SK-N-SH (cell line): ENCODE measurements at regions not wholly inside any gene's neighbourhood (a gene's known extent, or its start where the extent isn't known, plus 50 kb on each side); places are given as distances from the start of the nearest gene placed in this dataset.

Source experiments
- CTCF ChIA-PET: fragments of 300-600, 350-600 bp; formaldehyde crosslinking; extraction: SDS; loops from one replicate; lab custom pipeline; 2021; lab: Yijun Ruan, JAX
- POLR2A ChIA-PET: fragments of 350-600 bp; sonication (Branson Sonifier 250); formaldehyde crosslinking; extraction: SDS; loops from one replicate; lab custom pipeline; 2020; ENCODE audit warnings: antibody characterized with exemption, inconsistent platforms; lab: Yijun Ruan, JAX
- DNase-seq: peaks from one replicate; pipeline ENCODE4 v3.0.0; 2012
- H2AFZ ChIP-seq: fragments of 200-600 bp; sonication (generic); 2 replicates; pipeline ENCODE4 v1.8.1; 2016; ENCODE audit warnings: antibody characterized with exemption, mild to moderate bottlenecking, low read depth
- H3F3A ChIP-seq: fragments of 200-600 bp; sonication (generic); replicated peaks from 2 replicates; pipeline ENCODE3; 2016; ENCODE audit warnings: antibody characterized with exemption, mild to moderate bottlenecking; ENCODE audit not compliant: insufficient read depth
- H3K27ac ChIP-seq, 2 experiments: fragments of 200-500 bp in 1 of 2; fragments of 200-600 bp in 1 of 2; sonication (Bioruptor generic) in 1 of 2; sonication (generic), shearing (Covaris generic) in 1 of 2; 2 replicates each; pipeline versions ENCODE4 v1.5.1 to v1.6.1; 2014 to 2016; ENCODE audit warnings: low read depth in 2 of 2, inconsistent platforms in 1 of 2, low read length in 1 of 2, mild to moderate bottlenecking in 1 of 2, mixed read lengths in 1 of 2
- H3K27me3 ChIP-seq: fragments of 200-600 bp; sonication (generic), shearing (Covaris generic); 2 replicates; pipeline ENCODE4 v1.6.1; 2016; ENCODE audit warnings: mixed run types; ENCODE audit not compliant: insufficient read depth
- H3K36me3 ChIP-seq, 2 experiments: fragments of 200-500 bp in 1 of 2; fragments of 200-600 bp in 1 of 2; sonication (Bioruptor generic) in 1 of 2; sonication (generic) in 1 of 2; replicated peaks in 1 of 2; 2 replicates each; pipeline versions ENCODE3 to v1.5.1; 2014 to 2016; ENCODE audit warnings: low read length in 1 of 2, mild to moderate bottlenecking in 1 of 2; ENCODE audit not compliant: insufficient read depth in 2 of 2, control insufficient read depth in 1 of 2
- H3K4me1 ChIP-seq, 2 experiments: fragments of 200-500 bp in 1 of 2; fragments of 200-600 bp in 1 of 2; sonication (Bioruptor generic) in 1 of 2; sonication (generic), shearing (Covaris generic) in 1 of 2; 2 replicates each; pipeline versions ENCODE4 v1.5.1 to v1.6.1; 2014 to 2016; ENCODE audit warnings: low read depth in 1 of 2, low read length in 1 of 2, mixed run types in 1 of 2; ENCODE audit not compliant: insufficient read depth in 2 of 2, control insufficient read depth in 1 of 2
- H3K4me2 ChIP-seq: fragments of 200-600 bp; sonication (generic), shearing (Covaris generic); 2 replicates; pipeline ENCODE4 v1.6.1; 2017; ENCODE audit warnings: mixed run types
- H3K4me3 ChIP-seq, 2 experiments: fragments of 200-500 bp in 1 of 2; fragments of 200-600 bp in 1 of 2; sonication (Bioruptor generic) in 1 of 2; sonication (generic), shearing (Covaris generic) in 1 of 2; 2 replicates each; pipeline versions ENCODE4 v1.5.1 to v1.8.1; 2014 to 2016; ENCODE audit warnings: low read depth in 2 of 2, inconsistent platforms in 1 of 2, low read length in 1 of 2, mild to moderate bottlenecking in 1 of 2, mixed read lengths in 1 of 2, moderate library complexity in 1 of 2
- H3K79me2 ChIP-seq: fragments of 200-600 bp; sonication (generic); 2 replicates; pipeline ENCODE4 v1.8.1; 2017; ENCODE audit warnings: mild to moderate bottlenecking; ENCODE audit not compliant: insufficient read depth
- H3K9ac ChIP-seq: fragments of 200-600 bp; sonication (generic); 2 replicates; pipeline ENCODE4 v1.6.1; 2017; ENCODE audit warnings: mixed run types
- H3K9me2 ChIP-seq: fragments of 200-600 bp; sonication (generic); 2 replicates; pipeline ENCODE4 v1.6.1; 2017; ENCODE audit warnings: mixed run types
- H3K9me3 ChIP-seq: fragments of 200-600 bp; sonication (generic); 2 replicates; pipeline ENCODE4 v1.6.1; 2017; ENCODE audit warnings: mixed run types, mild to moderate bottlenecking, moderate library complexity
- H4K20me1 ChIP-seq: fragments of 200-600 bp; sonication (generic); 2 replicates; pipeline ENCODE4 v1.6.1; 2017; ENCODE audit warnings: mild to moderate bottlenecking, mixed run types; ENCODE audit not compliant: insufficient read depth
- ELF1 ChIP-seq: IDR thresholded peaks from 2 replicates; pipeline ENCODE4 v1.4.0; 2012
- NFIC ChIP-seq: IDR thresholded peaks from 2 replicates; pipeline ENCODE4 v1.4.0; 2012; ENCODE audit warnings: borderline replicate concordance
- RAD21 ChIP-seq: IDR thresholded peaks from 2 replicates; pipeline ENCODE4 v1.6.1; 2012; ENCODE audit warnings: mild to moderate bottlenecking, low read length
- RFX5 ChIP-seq: IDR thresholded peaks from 2 replicates; pipeline ENCODE4 v1.6.1; 2012; ENCODE audit warnings: mild to moderate bottlenecking, improper control_type of control experiment, low read length
- SIN3A ChIP-seq: IDR thresholded peaks from 2 replicates; pipeline ENCODE4 v1.6.1; 2012; ENCODE audit warnings: low read depth, mild to moderate bottlenecking, low read length, moderate library complexity, borderline replicate concordance
- TCF12 ChIP-seq: IDR thresholded peaks from 2 replicates; pipeline ENCODE4 v1.4.0; 2012
- TEAD4 ChIP-seq: IDR thresholded peaks from 2 replicates; pipeline ENCODE4 v1.4.0; 2012; ENCODE audit warnings: mild to moderate bottlenecking, borderline replicate concordance; ENCODE audit not compliant: insufficient read depth
- YY1 ChIP-seq: IDR thresholded peaks from 2 replicates; pipeline ENCODE4 v1.4.0; 2012; ENCODE audit warnings: low read depth, mild to moderate bottlenecking
- WGBS: methylation state at CpG from one replicate; pipeline ENCODE4 v1.1.6; 2017; ENCODE audit warnings: low lambda C conversion rate; 5-methylcytosine and 5-hydroxymethylcytosine counted together
- TF ChIP-seq, protein P1 (sequence below): fragments of 150-350 bp; IDR thresholded peaks from 2 replicates; pipeline ENCODE4 v1.6.1; 2017; ENCODE audit warnings: antibody characterized with exemption, low read length, low read depth, borderline replicate concordance
- TF ChIP-seq, protein P2 (sequence below): IDR thresholded peaks from 2 replicates; pipeline ENCODE4; 2012
- TF ChIP-seq, protein P3 (sequence below): IDR thresholded peaks from 2 replicates; pipeline ENCODE4 v1.4.0; 2012; ENCODE audit warnings: low read depth, borderline replicate concordance
- TF ChIP-seq, protein P4 (sequence below): fragments of 200-600 bp; sonication (generic); IDR thresholded peaks from 2 replicates; pipeline ENCODE4 v1.6.1; 2017; ENCODE audit warnings: antibody characterized with exemption, mild to moderate bottlenecking, moderate library complexity
- TF ChIP-seq, protein P5 (sequence below): IDR thresholded peaks from 2 replicates; pipeline ENCODE4 v1.6.1; 2012; ENCODE audit warnings: mild to moderate bottlenecking, low read depth, low read length, moderate library complexity

DNA sequence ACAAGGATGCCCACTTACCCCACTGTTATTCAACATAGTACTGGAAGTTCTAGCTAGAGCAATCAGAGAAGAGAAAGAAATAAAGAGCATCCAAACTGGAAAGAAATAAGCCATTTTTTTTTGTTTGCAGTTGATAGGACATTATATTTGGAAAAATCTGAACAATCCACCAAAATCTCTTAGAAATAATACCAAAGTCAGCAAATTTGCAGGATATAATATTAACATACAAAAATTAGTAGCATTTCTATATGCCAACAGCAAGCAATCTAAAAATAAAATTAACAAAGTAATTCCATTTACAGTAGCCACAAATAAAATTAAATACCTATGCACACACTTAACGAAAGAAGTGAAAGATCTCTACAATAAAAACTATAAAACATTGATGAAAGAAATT, 599.3 kb downstream of the CDH9 start (continued):
- TF ChIP-seq, protein P1, sequence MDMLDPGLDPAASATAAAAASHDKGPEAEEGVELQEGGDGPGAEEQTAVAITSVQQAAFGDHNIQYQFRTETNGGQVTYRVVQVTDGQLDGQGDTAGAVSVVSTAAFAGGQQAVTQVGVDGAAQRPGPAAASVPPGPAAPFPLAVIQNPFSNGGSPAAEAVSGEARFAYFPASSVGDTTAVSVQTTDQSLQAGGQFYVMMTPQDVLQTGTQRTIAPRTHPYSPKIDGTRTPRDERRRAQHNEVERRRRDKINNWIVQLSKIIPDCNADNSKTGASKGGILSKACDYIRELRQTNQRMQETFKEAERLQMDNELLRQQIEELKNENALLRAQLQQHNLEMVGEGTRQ: no peak
- TF ChIP-seq RFX5: no peak
- TF ChIP-seq ELF1: no peak
- TF ChIP-seq, protein P2, sequence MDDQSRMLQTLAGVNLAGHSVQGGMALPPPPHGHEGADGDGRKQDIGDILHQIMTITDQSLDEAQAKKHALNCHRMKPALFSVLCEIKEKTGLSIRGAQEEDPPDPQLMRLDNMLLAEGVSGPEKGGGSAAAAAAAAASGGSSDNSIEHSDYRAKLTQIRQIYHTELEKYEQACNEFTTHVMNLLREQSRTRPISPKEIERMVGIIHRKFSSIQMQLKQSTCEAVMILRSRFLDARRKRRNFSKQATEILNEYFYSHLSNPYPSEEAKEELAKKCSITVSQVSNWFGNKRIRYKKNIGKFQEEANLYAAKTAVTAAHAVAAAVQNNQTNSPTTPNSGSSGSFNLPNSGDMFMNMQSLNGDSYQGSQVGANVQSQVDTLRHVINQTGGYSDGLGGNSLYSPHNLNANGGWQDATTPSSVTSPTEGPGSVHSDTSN: no peak

DNA sequence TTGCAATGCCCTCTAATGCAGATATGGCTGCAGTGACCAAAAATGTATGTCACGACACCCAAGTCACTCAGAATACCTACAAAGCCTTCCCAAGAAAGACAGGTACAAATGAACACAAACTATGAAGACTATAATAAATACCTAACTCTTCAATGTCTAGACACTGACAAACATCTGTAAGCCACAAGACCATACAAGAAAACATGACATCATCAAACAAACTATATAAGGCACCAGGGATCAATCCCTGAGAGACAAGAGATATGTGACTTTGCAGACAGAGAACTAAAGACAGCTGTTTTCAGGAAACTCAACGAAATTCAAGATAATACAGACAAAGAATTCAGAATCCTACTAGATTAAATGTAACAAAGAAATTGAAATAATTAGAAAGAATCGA, 603.7 kb downstream of the CDH9 start:
- ChIA-PET POLR2A (no interaction called here), CTCF (no interaction called here)
- no peaks in the 10 kb centered on the region for H3K27me3 ChIP-seq
- no peaks in the 10 kb centered on the region for H3K9me3 ChIP-seq
- no peak for TF ChIP-seq TCF12
- TF ChIP-seq, protein P3, sequence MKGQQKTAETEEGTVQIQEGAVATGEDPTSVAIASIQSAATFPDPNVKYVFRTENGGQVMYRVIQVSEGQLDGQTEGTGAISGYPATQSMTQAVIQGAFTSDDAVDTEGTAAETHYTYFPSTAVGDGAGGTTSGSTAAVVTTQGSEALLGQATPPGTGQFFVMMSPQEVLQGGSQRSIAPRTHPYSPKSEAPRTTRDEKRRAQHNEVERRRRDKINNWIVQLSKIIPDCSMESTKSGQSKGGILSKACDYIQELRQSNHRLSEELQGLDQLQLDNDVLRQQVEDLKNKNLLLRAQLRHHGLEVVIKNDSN: no peak
- no peak for TF ChIP-seq ELF1
- TF ChIP-seq, protein P4, sequence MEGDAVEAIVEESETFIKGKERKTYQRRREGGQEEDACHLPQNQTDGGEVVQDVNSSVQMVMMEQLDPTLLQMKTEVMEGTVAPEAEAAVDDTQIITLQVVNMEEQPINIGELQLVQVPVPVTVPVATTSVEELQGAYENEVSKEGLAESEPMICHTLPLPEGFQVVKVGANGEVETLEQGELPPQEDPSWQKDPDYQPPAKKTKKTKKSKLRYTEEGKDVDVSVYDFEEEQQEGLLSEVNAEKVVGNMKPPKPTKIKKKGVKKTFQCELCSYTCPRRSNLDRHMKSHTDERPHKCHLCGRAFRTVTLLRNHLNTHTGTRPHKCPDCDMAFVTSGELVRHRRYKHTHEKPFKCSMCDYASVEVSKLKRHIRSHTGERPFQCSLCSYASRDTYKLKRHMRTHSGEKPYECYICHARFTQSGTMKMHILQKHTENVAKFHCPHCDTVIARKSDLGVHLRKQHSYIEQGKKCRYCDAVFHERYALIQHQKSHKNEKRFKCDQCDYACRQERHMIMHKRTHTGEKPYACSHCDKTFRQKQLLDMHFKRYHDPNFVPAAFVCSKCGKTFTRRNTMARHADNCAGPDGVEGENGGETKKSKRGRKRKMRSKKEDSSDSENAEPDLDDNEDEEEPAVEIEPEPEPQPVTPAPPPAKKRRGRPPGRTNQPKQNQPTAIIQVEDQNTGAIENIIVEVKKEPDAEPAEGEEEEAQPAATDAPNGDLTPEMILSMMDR: no peak
- TF ChIP-seq, protein P2: no peak
- no peak for TF ChIP-seq SIN3A
- no peak for TF ChIP-seq TEAD4
- no peak for TF ChIP-seq NFIC
- H3K9ac ChIP-seq: no peak overlapping the region
- H4K20me1 ChIP-seq: no peaks in the 10 kb centered on the region
- no peak overlapping the region for H3K4me2 ChIP-seq
- DNase-seq: no peak
- no peaks in the 10 kb centered on the region for H3K4me1 ChIP-seq
- H2AFZ ChIP-seq: no peak overlapping the region
- no peaks in the 10 kb centered on the region for H3K79me2 ChIP-seq
- no peaks in the 10 kb centered on the region for H3F3A ChIP-seq
- H3K36me3 ChIP-seq: no peaks in the 10 kb centered on the region
- no peak overlapping the region for H3K27ac ChIP-seq
- 5% methylated on average over 3 of the region's 3 CpGs for WGBS
- no peak overlapping the region for H3K4me3 ChIP-seq
- no peaks in the 10 kb centered on the region for H3K9me2 ChIP-seq

DNA sequence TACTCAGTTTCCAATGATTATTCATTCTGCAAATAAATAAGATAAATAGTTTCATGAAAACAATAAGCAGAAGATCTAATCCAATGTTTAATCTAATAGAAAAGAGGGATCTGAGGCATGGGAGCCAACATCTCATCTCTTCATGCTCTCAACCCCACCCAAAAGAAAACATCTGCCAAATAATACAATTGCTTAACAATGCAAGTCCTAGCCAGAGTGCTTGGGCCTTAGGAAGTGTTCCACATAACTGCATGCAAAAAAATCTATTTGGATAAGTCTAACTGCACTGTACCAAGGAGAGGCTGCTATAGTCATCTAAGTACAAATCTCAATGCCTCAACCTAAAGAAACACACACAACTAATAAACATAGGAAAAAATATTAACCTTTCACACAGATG, 606.0 kb downstream of the CDH9 start:
- POLR2A ChIA-PET: no interaction called here
- no peak overlapping the region for H3K4me2 ChIP-seq
- no peaks in the 10 kb centered on the region for H3K27me3 ChIP-seq
- H3K9me3 ChIP-seq: no peaks in the 10 kb centered on the region
- DNase-seq: no peak
- H3K36me3 ChIP-seq: no peaks in the 10 kb centered on the region
- CTCF ChIA-PET: no interaction called here
- TF ChIP-seq RFX5 (no peak), ELF1 (no peak), YY1 (no peak), RAD21 (no peak)
- TF ChIP-seq, protein P5, sequence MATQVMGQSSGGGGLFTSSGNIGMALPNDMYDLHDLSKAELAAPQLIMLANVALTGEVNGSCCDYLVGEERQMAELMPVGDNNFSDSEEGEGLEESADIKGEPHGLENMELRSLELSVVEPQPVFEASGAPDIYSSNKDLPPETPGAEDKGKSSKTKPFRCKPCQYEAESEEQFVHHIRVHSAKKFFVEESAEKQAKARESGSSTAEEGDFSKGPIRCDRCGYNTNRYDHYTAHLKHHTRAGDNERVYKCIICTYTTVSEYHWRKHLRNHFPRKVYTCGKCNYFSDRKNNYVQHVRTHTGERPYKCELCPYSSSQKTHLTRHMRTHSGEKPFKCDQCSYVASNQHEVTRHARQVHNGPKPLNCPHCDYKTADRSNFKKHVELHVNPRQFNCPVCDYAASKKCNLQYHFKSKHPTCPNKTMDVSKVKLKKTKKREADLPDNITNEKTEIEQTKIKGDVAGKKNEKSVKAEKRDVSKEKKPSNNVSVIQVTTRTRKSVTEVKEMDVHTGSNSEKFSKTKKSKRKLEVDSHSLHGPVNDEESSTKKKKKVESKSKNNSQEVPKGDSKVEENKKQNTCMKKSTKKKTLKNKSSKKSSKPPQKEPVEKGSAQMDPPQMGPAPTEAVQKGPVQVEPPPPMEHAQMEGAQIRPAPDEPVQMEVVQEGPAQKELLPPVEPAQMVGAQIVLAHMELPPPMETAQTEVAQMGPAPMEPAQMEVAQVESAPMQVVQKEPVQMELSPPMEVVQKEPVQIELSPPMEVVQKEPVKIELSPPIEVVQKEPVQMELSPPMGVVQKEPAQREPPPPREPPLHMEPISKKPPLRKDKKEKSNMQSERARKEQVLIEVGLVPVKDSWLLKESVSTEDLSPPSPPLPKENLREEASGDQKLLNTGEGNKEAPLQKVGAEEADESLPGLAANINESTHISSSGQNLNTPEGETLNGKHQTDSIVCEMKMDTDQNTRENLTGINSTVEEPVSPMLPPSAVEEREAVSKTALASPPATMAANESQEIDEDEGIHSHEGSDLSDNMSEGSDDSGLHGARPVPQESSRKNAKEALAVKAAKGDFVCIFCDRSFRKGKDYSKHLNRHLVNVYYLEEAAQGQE: no peak
- H4K20me1 ChIP-seq: no peaks in the 10 kb centered on the region
- no peaks in the 10 kb centered on the region for H3F3A ChIP-seq
- H3K9me2 ChIP-seq: no peaks in the 10 kb centered on the region
- H3K4me1 ChIP-seq: no peaks in the 10 kb centered on the region
- no peak overlapping the region for H3K9ac ChIP-seq
- no peak overlapping the region for H3K4me3 ChIP-seq
- H3K79me2 ChIP-seq: no peaks in the 10 kb centered on the region
- H3K27ac ChIP-seq: no peak overlapping the region
- H2AFZ ChIP-seq: no peak overlapping the region
